IMR-90 (cell line): ENCODE measurements at regions not wholly inside any gene's neighbourhood (a gene's known extent, or its start where the extent isn't known, plus 50 kb on each side); places are given as distances from the start of the nearest gene placed in this dataset.

Experiments used
- ATAC-seq: fragments of 200-7000 bp; cut with Tn5 transposase; 2 replicates; pipeline ENCODE4 v1.9.1; 2020; ENCODE audit warnings: low read depth, mild to moderate bottlenecking, moderate library complexity
- BruUV-seq: library from RNA; stranded (reverse); fragments of 400-500 nt; replicated peaks from 2 replicates; lab custom pipeline; 2021; lab: Mats Ljungman, UMichigan
- CTCF ChIA-PET: fragments of 300-600 bp; formaldehyde crosslinking; extraction: SDS; loops from one replicate; lab custom pipeline; 2021; ENCODE audit warnings: antibody characterized with exemption; lab: Yijun Ruan, JAX
- POLR2A ChIA-PET: fragments of 300-600 bp; sonication (Branson Sonifier 250); formaldehyde crosslinking; loops from one replicate; lab custom pipeline; 2022; ENCODE audit warnings: antibody characterized with exemption; ENCODE audit not compliant: unreplicated experiment; lab: Charles Lee
- DNase-seq: peaks from one replicate; pipeline ENCODE4 v3.0.0; 2013
- H2AFZ ChIP-seq: replicated peaks from 2 replicates; pipeline ENCODE3; 2013; ENCODE audit warnings: low read length, mild to moderate bottlenecking; ENCODE audit not compliant: poor library complexity
- H2AK5ac ChIP-seq: 2 replicates; pipeline ENCODE4 v1.6.1; 2013; ENCODE audit warnings: low read depth, low read length, inconsistent platforms
- H2AK9ac ChIP-seq: replicated peaks from 2 replicates; pipeline ENCODE3; 2013; ENCODE audit warnings: mild to moderate bottlenecking, low read depth, low read length, moderate library complexity; ENCODE audit not compliant: poor library complexity
- H2BK120ac ChIP-seq: 2 replicates; pipeline ENCODE4 v1.6.1; 2013; ENCODE audit warnings: low read depth, low read length, inconsistent platforms
- H2BK15ac ChIP-seq: 3 replicates; pipeline ENCODE4 v1.6.1; 2013; ENCODE audit warnings: low read depth, low read length, inconsistent platforms
- H2BK20ac ChIP-seq: 2 replicates; pipeline ENCODE4 v1.6.1; 2013; ENCODE audit warnings: low read depth, mild to moderate bottlenecking, inconsistent platforms, low read length, moderate library complexity
- H2BK5ac ChIP-seq: 2 replicates; pipeline ENCODE4 v1.6.1; 2013; ENCODE audit warnings: mild to moderate bottlenecking, low read depth, low read length, inconsistent platforms; ENCODE audit not compliant: poor library complexity, severe bottlenecking
- H3K14ac ChIP-seq: replicated peaks from 2 replicates; pipeline ENCODE4 v1.6.1; 2013; ENCODE audit warnings: low read depth, low read length, inconsistent platforms
- H3K18ac ChIP-seq: 2 replicates; pipeline ENCODE4 v1.6.1; 2013; ENCODE audit warnings: low read depth, low read length, control low read depth
- H3K23ac ChIP-seq: 2 replicates; pipeline ENCODE4 v1.6.1; 2013; ENCODE audit warnings: low read depth, low read length, inconsistent platforms
- H3K27ac ChIP-seq: 2 replicates; pipeline ENCODE4 v1.5.1; 2013; ENCODE audit warnings: mild to moderate bottlenecking, control low read depth, low read length; ENCODE audit not compliant: insufficient read depth
- H3K27me3 ChIP-seq: 2 replicates; pipeline ENCODE4 v1.6.1; 2013; ENCODE audit warnings: low read length; ENCODE audit not compliant: control insufficient read depth, insufficient read depth
- H3K36me3 ChIP-seq: 2 replicates; pipeline ENCODE4 v1.6.1; 2013; ENCODE audit warnings: low read length, mixed read lengths; ENCODE audit not compliant: control insufficient read depth, insufficient read depth
- H3K4ac ChIP-seq: 2 replicates; pipeline ENCODE4 v1.6.1; 2013; ENCODE audit warnings: low read depth, low read length, inconsistent platforms
- H3K4me1 ChIP-seq: 2 replicates; pipeline ENCODE4 v1.6.1; 2013; ENCODE audit warnings: low read length, mixed read lengths; ENCODE audit not compliant: control insufficient read depth, insufficient read depth
- H3K4me2 ChIP-seq: 2 replicates; pipeline ENCODE4 v1.6.1; 2013; ENCODE audit warnings: low read depth, mild to moderate bottlenecking, control low read depth, low read length, moderate library complexity
- H3K4me3 ChIP-seq: 2 replicates; pipeline ENCODE4 v1.5.1; 2013; ENCODE audit warnings: low read depth, mild to moderate bottlenecking, control low read depth, low read length, moderate library complexity; ENCODE audit not compliant: insufficient read depth
- H3K56ac ChIP-seq: 2 replicates; pipeline ENCODE4 v1.6.1; 2013; ENCODE audit warnings: low read length, inconsistent platforms; ENCODE audit not compliant: insufficient read depth; ENCODE audit errors: extremely low read depth
- H3K79me1 ChIP-seq, 2 experiments: 2 replicates each; pipeline ENCODE4 v1.6.1; 2013; ENCODE audit warnings: low read length in 2 of 2, inconsistent platforms in 1 of 2, low read depth in 1 of 2
- H3K9ac ChIP-seq: 2 replicates; pipeline ENCODE4 v1.6.1; 2013; ENCODE audit warnings: low read depth, low read length, control low read depth
- H3K9me1 ChIP-seq: 2 replicates; pipeline ENCODE4 v1.6.1; 2013; ENCODE audit warnings: low read length, inconsistent platforms; ENCODE audit not compliant: insufficient read depth
- H3K9me3 ChIP-seq: 2 replicates; pipeline ENCODE4 v1.6.1; 2013; ENCODE audit warnings: low read length; ENCODE audit not compliant: control insufficient read depth, insufficient read depth
- H4K20me1 ChIP-seq: 2 replicates; pipeline ENCODE4 v1.6.1; 2013; ENCODE audit warnings: low read length, inconsistent platforms; ENCODE audit not compliant: insufficient read depth
- H4K5ac ChIP-seq: 2 replicates; pipeline ENCODE4 v1.6.1; 2013; ENCODE audit warnings: mild to moderate bottlenecking, low read depth, low read length, control low read depth
- H4K8ac ChIP-seq, 2 experiments: 2 replicates each; pipeline ENCODE4 v1.6.1; 2013; ENCODE audit warnings: low read depth in 2 of 2, low read length in 2 of 2, control low read depth in 1 of 2, inconsistent platforms in 1 of 2
- H4K91ac ChIP-seq: 2 replicates; pipeline ENCODE4 v1.6.1; 2013; ENCODE audit warnings: low read depth, low read length, inconsistent platforms; ENCODE audit not compliant: insufficient read depth
- CHD1 ChIP-seq: IDR thresholded peaks from 2 replicates; pipeline ENCODE4 v1.6.1; 2012; ENCODE audit warnings: low read depth, low read length, improper control_type of control experiment
- CTCF ChIP-seq: conservative IDR thresholded peaks from 2 replicates; pipeline ENCODE4 v1.5.1; 2012; ENCODE audit warnings: mild to moderate bottlenecking, low read depth, low read length, improper control_type of control experiment
- ELK1 ChIP-seq: fragments of 150-350 bp; IDR thresholded peaks from 2 replicates; pipeline ENCODE4 v1.6.1; 2016; ENCODE audit warnings: low read depth, mild to moderate bottlenecking, low read length, moderate library complexity, borderline replicate concordance
- FOS ChIP-seq: fragments of 150-350 bp; IDR thresholded peaks from 2 replicates; pipeline ENCODE4 v1.6.1; 2016; ENCODE audit warnings: low read depth, low read length
- MAZ ChIP-seq: IDR thresholded peaks from 2 replicates; pipeline ENCODE4 v1.6.1; 2012; ENCODE audit warnings: low read depth, mild to moderate bottlenecking, low read length, improper control_type of control experiment, moderate library complexity, borderline replicate concordance
- NFE2L2 ChIP-seq: fragments of 150-350 bp; IDR thresholded peaks from 2 replicates; pipeline ENCODE4 v1.6.1; 2016; ENCODE audit warnings: low read depth, mild to moderate bottlenecking, low read length
- RFX5 ChIP-seq: IDR thresholded peaks from 2 replicates; pipeline ENCODE4 v1.8.0; 2012; ENCODE audit warnings: low read depth, mild to moderate bottlenecking, low read length, moderate library complexity
- SMC3 ChIP-seq: fragments of 150-350 bp; IDR thresholded peaks from 2 replicates; pipeline ENCODE4 v1.6.1; 2016; ENCODE audit warnings: low read depth, mild to moderate bottlenecking, antibody characterized with exemption, low read length, moderate library complexity
- WGBS, 2 experiments: methylation state at CpG; one replicate each; pipeline versions ENCODE4 v1.1.5 to v1.1.7; 2013; ENCODE audit warnings: missing lambda C conversion rate in 2 of 2; ENCODE audit not compliant: insufficient read length in 1 of 2; ENCODE audit errors: extremely low coverage in 2 of 2; 5-methylcytosine and 5-hydroxymethylcytosine counted together
- dilution Hi-C: fragments of 300-500 bp; cut with HindIII; formaldehyde crosslinking; loops from one replicate; pipeline ENCODE4 v1.14.3; 2018; ENCODE audit warnings: low sequenced_read_pairs; ENCODE audit not compliant: unreplicated experiment
- in situ Hi-C: fragments of 300-500 bp; cut with MboI; formaldehyde crosslinking; loops from 3 replicates; pipeline ENCODE4 v1.14.3; 2019; ENCODE audit warnings: low sequenced_read_pairs, inconsistent platforms, mixed read lengths
- intact Hi-C: fragments of 100-400 bp; cut with micrococcal nuclease; formaldehyde crosslinking; loops from 2 replicates; pipeline ENCODE4 v1.10.0; 2022

- H3K27ac ChIP-seq, result no peak overlapping the region
- no peak overlapping the region for H3K4ac ChIP-seq
- no peak overlapping the region for H2AFZ ChIP-seq
- no peak overlapping the region for H3K4me3 ChIP-seq
- H2AK9ac ChIP-seq, result no peak overlapping the region
- no peaks in the 10 kb centered on the region for H3K36me3 ChIP-seq
- TF ChIP-seq SMC3 (no peak), CTCF (0 out of 2 replicates have a peak, but pooled peaks have one; percentile 5), ELK1 (no peak), CHD1 (no peak), MAZ (no peak), NFE2L2 (no peak), RFX5 (no peak), FOS (no peak)
- in situ Hi-C loops (no loop called here), dilution Hi-C loops (no loop called here), intact Hi-C loops (no loop called here)
- no peak overlapping the region for H2AK5ac ChIP-seq
- H4K20me1 ChIP-seq, result no peaks in the 10 kb centered on the region
- peaks cover 2% of the 10 kb centered on the region; the same call in 1 of the 2 replicates for H3K4me1 ChIP-seq
- BruUV-seq, result no TSS peak
- CTCF ChIA-PET, result interaction anchor here (1.4 kb wide), 1 partner anchor 19 kb away, joined by 3 read pairs; no protein-coding TSS in a partner anchor
- no peak overlapping the region for H3K56ac ChIP-seq
- no peak overlapping the region for H2BK5ac ChIP-seq
- H4K8ac ChIP-seq, result no peak overlapping the region
- H3K14ac ChIP-seq, result no peak overlapping the region
- H3K27me3 ChIP-seq, result no peaks in the 10 kb centered on the region
- H3K9ac ChIP-seq, result no peak overlapping the region
- H3K4me2 ChIP-seq, result no peak overlapping the region
- WGBS, 2 experiments, result no CpG with 5 or more reads among the region's 5 CpGs
- peak; percentile 18 for DNase-seq
- POLR2A ChIA-PET, result no interaction called here
- ATAC-seq, result no peak
- H3K79me1 ChIP-seq, result no peaks in the 10 kb centered on the region
- no peak overlapping the region for H2BK120ac ChIP-seq
- no peaks in the 10 kb centered on the region; the same call in 1 of the 2 replicates for H3K9me1 ChIP-seq
- H2BK20ac ChIP-seq, result no peak overlapping the region
- no peak overlapping the region for H3K23ac ChIP-seq
- peaks cover 5% of the 10 kb centered on the region; the same call in 1 of the 2 replicates for H3K9me3 ChIP-seq
- H3K18ac ChIP-seq, result no peak overlapping the region
- H4K5ac ChIP-seq, result no peak overlapping the region
- H2BK15ac ChIP-seq, result no peak overlapping the region
- no peak overlapping the region for H4K91ac ChIP-seq
These were observed 164.9 kb upstream of the CSNK1A1L start for GRCh38 chr13:37270226-37271001.
